Gastroesophageal sphincter (tissue), 4 donors: ENCODE measurements at regions not wholly inside any gene's neighbourhood (a gene's known extent, or its start where the extent isn't known, plus 50 kb on each side); places are given as distances from the start of the nearest gene placed in this dataset.

ENCODE experiments used
- ATAC-seq: fragments of 150-250 bp; one replicate; pipeline ENCODE4 v1.9.1; 2016; ENCODE audit warnings: mild to moderate bottlenecking, moderate library complexity
- H3K27ac ChIP-seq, 4 donors: fragments of 200-600 bp; sonication (generic) in 3 of 4; 1 replicate in 3 of 4; 2 replicates in 1 of 4; pipeline ENCODE4 v1.5.1; 2016 to 2019
- H3K27me3 ChIP-seq: fragments of 200-600 bp; sonication (generic); one replicate; pipeline ENCODE4 v1.5.1; 2019
- H3K36me3 ChIP-seq, 2 donors: fragments of 200-600 bp; sonication (generic); one replicate each; pipeline ENCODE4 v1.5.1; 2019; ENCODE audit warnings: control low read depth in 1 of 2
- H3K4me1 ChIP-seq, 3 donors: fragments of 200-600 bp; sonication (generic); 1 replicate in 2 of 3; 2 replicates in 1 of 3; pipeline ENCODE4 v1.5.1; 2016 to 2019; ENCODE audit warnings: control low read depth in 2 of 3
- H3K4me3 ChIP-seq, 2 donors: fragments of 200-600 bp; sonication (generic); one replicate each; pipeline ENCODE4 v1.5.1; 2019; ENCODE audit warnings: mild to moderate bottlenecking in 1 of 2, moderate library complexity in 1 of 2
- H3K9me3 ChIP-seq, 3 donors: fragments of 200-600 bp; sonication (generic); one replicate each; pipeline ENCODE4 v1.5.1; 2017 to 2019; ENCODE audit warnings: control low read depth in 2 of 3
- CTCF ChIP-seq, 4 experiments: fragments of 200-600 bp in 2 of 4; fragments of 450-650 bp in 2 of 4; sonication (generic) in 1 of 4; IDR thresholded peaks; one replicate each; pipeline ENCODE4 v1.5.1; 2017 to 2019; ENCODE audit warnings: antibody characterized with exemption in 4 of 4, mild to moderate bottlenecking in 2 of 4, moderate library complexity in 2 of 4
- EP300 ChIP-seq: sonication (generic); formaldehyde crosslinking; IDR thresholded peaks from one replicate; pipeline ENCODE4 v1.6.1; 2017; ENCODE audit warnings: antibody characterized with exemption, mild to moderate bottlenecking
- POLR2A ChIP-seq, 2 donors: fragments of 450-650 bp; IDR thresholded peaks; one replicate each; pipeline ENCODE4 v1.6.1; 2017; ENCODE audit warnings: antibody characterized with exemption in 2 of 2, mild to moderate bottlenecking in 2 of 2, moderate library complexity in 1 of 2
- POLR2AphosphoS5 ChIP-seq: sonication (generic); formaldehyde crosslinking; IDR thresholded peaks from one replicate; pipeline ENCODE4 v1.6.1; 2017; ENCODE audit warnings: antibody characterized with exemption
- WGBS, 2 donors: methylation state at CpG; one replicate each; pipeline ENCODE4 v1.1.5; 2018; ENCODE audit warnings: low coverage in 1 of 2; 5-methylcytosine and 5-hydroxymethylcytosine counted together

GRCh38 chr2:221975151-221975550 lies 323.6 kb downstream of the PAX3 start:
- H3K4me1 ChIP-seq: no peaks in the 10 kb centered on the region
- TF ChIP-seq EP300 (no peak), CTCF (IDR thresholded peaks at IDR 0.05) (no peak), POLR2A (IDR thresholded peaks at IDR 0.05) (no peak), POLR2AphosphoS5 (no peak)
- no peak overlapping the region for H3K4me3 ChIP-seq
- H3K27me3 ChIP-seq: no peaks in the 10 kb centered on the region
- no peak overlapping the region for H3K27ac ChIP-seq
- 82% methylated on average over 2 of the region's 2 CpGs; no CpG with 5 or more reads in 1 of the 2 donors for WGBS, 2 donors
- ATAC-seq: no peak
- H3K36me3 ChIP-seq: no peaks in the 10 kb centered on the region
- H3K9me3 ChIP-seq: no peaks in the 10 kb centered on the region

- no peak for ATAC-seq
Measured at GRCh38 chr2:221973902-221974301, 324.9 kb downstream of the PAX3 start.

GRCh38 chr2:221973502-221973901 lies 325.3 kb downstream of the PAX3 start:
- 82 to 93% methylated on average over 3 of the region's 3 CpGs for WGBS, 2 donors
- H3K4me3 ChIP-seq: no peak overlapping the region
- H3K27ac ChIP-seq: no peak overlapping the region
- H3K27me3 ChIP-seq: no peaks in the 10 kb centered on the region
- H3K4me1 ChIP-seq: no peaks in the 10 kb centered on the region
- TF ChIP-seq EP300 (no peak), POLR2A (IDR thresholded peaks at IDR 0.05) (no peak), POLR2AphosphoS5 (no peak), CTCF (IDR thresholded peaks at IDR 0.05) (no peak)
- no peaks in the 10 kb centered on the region for H3K36me3 ChIP-seq
- no peak for ATAC-seq
- H3K9me3 ChIP-seq: no peaks in the 10 kb centered on the region

More at GRCh38 chr2:221973902-221974301, 324.9 kb downstream of the PAX3 start:
- H3K9me3 ChIP-seq: no peaks in the 10 kb centered on the region
- WGBS, 2 donors: 88 to 100% methylated on average over 2 of the region's 2 CpGs
- H3K4me1 ChIP-seq: no peaks in the 10 kb centered on the region
- H3K27me3 ChIP-seq: no peaks in the 10 kb centered on the region
- no peak overlapping the region for H3K4me3 ChIP-seq
- H3K27ac ChIP-seq: no peak overlapping the region
- TF ChIP-seq POLR2A (IDR thresholded peaks at IDR 0.05) (no peak), POLR2AphosphoS5 (no peak), CTCF (IDR thresholded peaks at IDR 0.05) (no peak), EP300 (no peak)
- H3K36me3 ChIP-seq: no peaks in the 10 kb centered on the region

GRCh38 chr2:221972813-221973478 lies 325.9 kb downstream of the PAX3 start:
- Histone ChIP-seq H3K36me3 (no peaks in the 10 kb centered on the region), H3K27me3 (no peaks in the 10 kb centered on the region), H3K27ac (no peak overlapping the region), H3K9me3 (no peaks in the 10 kb centered on the region), H3K4me1 (no peaks in the 10 kb centered on the region), H3K4me3 (no peak overlapping the region)
- no peak for ATAC-seq
- TF ChIP-seq CTCF (IDR thresholded peaks at IDR 0.05) (no peak), POLR2AphosphoS5 (no peak), POLR2A (IDR thresholded peaks at IDR 0.05) (no peak), EP300 (no peak)
- WGBS, 2 donors: 79 to 80% methylated on average over 3 to 6 of the region's 6 CpGs

- ATAC-seq: no peak
- no peak for TF ChIP-seq POLR2AphosphoS5
- no peak for TF ChIP-seq CTCF (IDR thresholded peaks at IDR 0.05)
- no peak for TF ChIP-seq POLR2A (IDR thresholded peaks at IDR 0.05)
- TF ChIP-seq EP300: no peak
- H3K27ac ChIP-seq: no peak overlapping the region
- 40 to 57% methylated on average over 3 of the region's 3 CpGs for WGBS, 2 donors
- H3K27me3 ChIP-seq: no peaks in the 10 kb centered on the region
- H3K4me1 ChIP-seq: no peaks in the 10 kb centered on the region
- no peak overlapping the region for H3K4me3 ChIP-seq
- no peaks in the 10 kb centered on the region for H3K9me3 ChIP-seq
- H3K36me3 ChIP-seq: no peaks in the 10 kb centered on the region
Measured at GRCh38 chr2:221970389-221970788, 328.4 kb downstream of the PAX3 start.
